GM12878 (cell line): ENCODE measurements at regions not wholly inside any gene's neighbourhood (a gene's known extent, or its start where the extent isn't known, plus 50 kb on each side); places are given as distances from the start of the nearest gene placed in this dataset.

ENCODE experiments used
- CEBPB ChIP-seq, 2 experiments: fragments of 150-350 bp in 1 of 2; IDR thresholded peaks; 2 replicates each; pipeline ENCODE4 v1.6.1; 2012 to 2014; ENCODE audit warnings: low read depth in 2 of 2, low read length in 2 of 2, borderline replicate concordance in 1 of 2, inconsistent platforms in 1 of 2
- CHD2 ChIP-seq: IDR thresholded peaks from 2 replicates; pipeline ENCODE4 v1.6.1; 2011; ENCODE audit warnings: low read depth, low read length, improper control_type of control experiment, borderline replicate concordance
- CTCF ChIP-seq, 3 experiments: IDR thresholded peaks in 2 of 3; conservative IDR thresholded peaks in 1 of 3; 2 replicates each; pipeline ENCODE4 v1.5.1; 2011; ENCODE audit warnings: low read depth in 3 of 3, low read length in 3 of 3, mild to moderate bottlenecking in 3 of 3, control low read depth in 2 of 3, moderate library complexity in 2 of 3, inconsistent platforms in 1 of 3, mixed read lengths in 1 of 3; ENCODE audit not compliant: control insufficient read depth in 2 of 3, insufficient read depth in 1 of 3; ENCODE audit errors: extremely low read depth in 1 of 3
- EED ChIP-seq: sonication (generic); IDR thresholded peaks from 2 replicates; pipeline ENCODE4 v1.6.1; 2016; ENCODE audit warnings: antibody characterized with exemption, low read depth
- MYB ChIP-seq: fragments of 150-350 bp; IDR thresholded peaks from 2 replicates; pipeline ENCODE4 v1.6.1; 2014; ENCODE audit warnings: mild to moderate bottlenecking, low read depth, low read length, borderline replicate concordance
- RFX5 ChIP-seq: IDR thresholded peaks from 2 replicates; pipeline ENCODE4 v1.6.1; 2011; ENCODE audit warnings: low read depth, low read length, improper control_type of control experiment
- SIN3A ChIP-seq: IDR thresholded peaks from 2 replicates; pipeline ENCODE4 v1.6.1; 2012; ENCODE audit warnings: low read depth, low read length, improper control_type of control experiment
- SMC3 ChIP-seq: IDR thresholded peaks from 2 replicates; pipeline ENCODE4 v1.6.1; 2011; ENCODE audit warnings: low read length, improper control_type of control experiment, borderline replicate concordance
- ZNF687 ChIP-seq: fragments of 450-650 bp; IDR thresholded peaks from 2 replicates; pipeline ENCODE4 v1.6.1; 2017; ENCODE audit warnings: mild to moderate bottlenecking, moderate library complexity
- TF ChIP-seq, protein P1 (sequence below): fragments of 450-650 bp; formaldehyde crosslinking; IDR thresholded peaks from 2 replicates; pipeline ENCODE4 v1.5.0; 2022; ENCODE audit warnings: mild to moderate bottlenecking, missing genetic modification characterization

- TF ChIP-seq, protein P1, sequence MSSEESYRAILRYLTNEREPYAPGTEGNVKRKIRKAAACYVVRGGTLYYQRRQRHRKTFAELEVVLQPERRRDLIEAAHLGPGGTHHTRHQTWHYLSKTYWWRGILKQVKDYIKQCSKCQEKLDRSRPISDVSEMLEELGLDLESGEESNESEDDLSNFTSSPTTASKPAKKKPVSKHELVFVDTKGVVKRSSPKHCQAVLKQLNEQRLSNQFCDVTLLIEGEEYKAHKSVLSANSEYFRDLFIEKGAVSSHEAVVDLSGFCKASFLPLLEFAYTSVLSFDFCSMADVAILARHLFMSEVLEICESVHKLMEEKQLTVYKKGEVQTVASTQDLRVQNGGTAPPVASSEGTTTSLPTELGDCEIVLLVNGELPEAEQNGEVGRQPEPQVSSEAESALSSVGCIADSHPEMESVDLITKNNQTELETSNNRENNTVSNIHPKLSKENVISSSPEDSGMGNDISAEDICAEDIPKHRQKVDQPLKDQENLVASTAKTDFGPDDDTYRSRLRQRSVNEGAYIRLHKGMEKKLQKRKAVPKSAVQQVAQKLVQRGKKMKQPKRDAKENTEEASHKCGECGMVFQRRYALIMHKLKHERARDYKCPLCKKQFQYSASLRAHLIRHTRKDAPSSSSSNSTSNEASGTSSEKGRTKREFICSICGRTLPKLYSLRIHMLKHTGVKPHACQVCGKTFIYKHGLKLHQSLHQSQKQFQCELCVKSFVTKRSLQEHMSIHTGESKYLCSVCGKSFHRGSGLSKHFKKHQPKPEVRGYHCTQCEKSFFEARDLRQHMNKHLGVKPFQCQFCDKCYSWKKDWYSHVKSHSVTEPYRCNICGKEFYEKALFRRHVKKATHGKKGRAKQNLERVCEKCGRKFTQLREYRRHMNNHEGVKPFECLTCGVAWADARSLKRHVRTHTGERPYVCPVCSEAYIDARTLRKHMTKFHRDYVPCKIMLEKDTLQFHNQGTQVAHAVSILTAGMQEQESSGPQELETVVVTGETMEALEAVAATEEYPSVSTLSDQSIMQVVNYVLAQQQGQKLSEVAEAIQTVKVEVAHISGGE (CRISPR knock-in tag): no peak
- TF ChIP-seq EED (no peak), SIN3A (no peak), MYB (no peak), RFX5 (no peak), CHD2 (no peak), ZNF687 (no peak), CEBPB (IDR thresholded peaks at IDR 0.05; ENCODE audit: borderline replicate concordance in 1 of 2, low read depth in 2 of 2, low read length in 2 of 2) (no peak), CTCF (IDR thresholded peaks at IDR 0.05 in 2 of 3, conservative IDR thresholded peaks at IDR 0.05 in 1 of 3; ENCODE audit: control insufficient read depth in 2 of 3, extremely low read depth in 1 of 3, insufficient read depth in 1 of 3, low read depth in 3 of 3, low read length in 3 of 3) (no peak), SMC3 (no peak)
- TF ChIP-seq, all 136 proteins: peak for 0
These were observed 98.0 kb upstream of the TRIM77 start (continued) for GRCh38 chr11:89612096-89612495.
